GM19463 (cell line): ENCODE measurements at regions not wholly inside any gene's neighbourhood (a gene's known extent, or its start where the extent isn't known, plus 50 kb on each side); places are given as distances from the start of the nearest gene placed in this dataset.

Experiments
- ATAC-seq: cut with Tn5 transposase; IDR thresholded peaks from one replicate; pipeline ENCODE4 v1.9.1; 2021; ENCODE audit warnings: mild to moderate bottlenecking, moderate library complexity; ENCODE audit not compliant: unreplicated experiment

- no peak for ATAC-seq
Measured at GRCh38 chr4:130249002-130249401, 1153.0 kb downstream of the C4orf33 start.

- no peak for ATAC-seq
Measured at GRCh38 chr4:130257271-130257670, 1161.3 kb downstream of the C4orf33 start.

GRCh38 chr4:130266814-130267213 lies 1170.9 kb downstream of the C4orf33 start:
- ATAC-seq, result no peak

- no peak for ATAC-seq
Measured at GRCh38 chr4:130288576-130288975, 1192.6 kb downstream of the C4orf33 start.

- no peak for ATAC-seq
Measured at GRCh38 chr4:130293692-130294091, 1197.7 kb downstream of the C4orf33 start.

GRCh38 chr4:130296448-130296847 lies 1200.5 kb downstream of the C4orf33 start:
- no peak for ATAC-seq

GRCh38 chr4:130306566-130306965 lies 1210.6 kb downstream of the C4orf33 start:
- ATAC-seq, result no peak

GRCh38 chr4:130309221-130309620 lies 1213.3 kb downstream of the C4orf33 start:
- ATAC-seq, result no peak

GRCh38 chr4:130322439-130322838 lies 1226.5 kb downstream of the C4orf33 start:
- no peak for ATAC-seq

- no peak for ATAC-seq
Measured at GRCh38 chr4:130329036-130329435, 1233.1 kb downstream of the C4orf33 start.

- no peak for ATAC-seq
Measured at GRCh38 chr4:130333241-130333759, 1237.3 kb downstream of the C4orf33 start.

- ATAC-seq, result no peak
Measured at GRCh38 chr4:130335417-130336194, 1239.7 kb downstream of the C4orf33 start.

GRCh38 chr4:130336585-130337217 lies 1240.7 kb downstream of the C4orf33 start:
- peak; percentile 80 for ATAC-seq

- ATAC-seq, result no peak
Measured at GRCh38 chr4:130338851-130339250, 1242.9 kb downstream of the C4orf33 start.

- ATAC-seq, result no peak
Measured at GRCh38 chr4:130349745-130350144, 1253.8 kb downstream of the C4orf33 start.

- ATAC-seq, result no peak
Measured at GRCh38 chr4:130356873-130357272, 1260.9 kb downstream of the C4orf33 start.

- ATAC-seq, result no peak
Measured at GRCh38 chr4:130359542-130359941, 1263.6 kb downstream of the C4orf33 start.

GRCh38 chr4:130361616-130362015 lies 1265.7 kb downstream of the C4orf33 start:
- no peak for ATAC-seq

- no peak for ATAC-seq
Measured at GRCh38 chr4:130368668-130369067, 1272.7 kb downstream of the C4orf33 start.

- no peak for ATAC-seq
Measured at GRCh38 chr4:130393231-130393630, 1297.3 kb downstream of the C4orf33 start.

GRCh38 chr4:130393642-130394041 lies 1297.7 kb downstream of the C4orf33 start:
- ATAC-seq, result no peak

GRCh38 chr4:130395871-130396270 lies 1299.9 kb downstream of the C4orf33 start:
- no peak for ATAC-seq
